Ammon's horn (tissue), 1 donor: ENCODE measurements at regions not wholly inside any gene's neighbourhood (a gene's known extent, or its start where the extent isn't known, plus 50 kb on each side); places are given as distances from the start of the nearest gene placed in this dataset.

Experiments used
- DNase-seq: peaks from one replicate; pipeline ENCODE4 v3.0.0-alpha.2; 2016; ENCODE audit warnings: low spot score

- DNase-seq: peak; percentile 32
Observed at GRCh38 chr13:47067306-47067705, 170.5 kb upstream of the HTR2A start.

GRCh38 chr13:47066226-47066625, 169.4 kb upstream of the HTR2A start:
- DNase-seq: no peak

GRCh38 chr13:47064381-47064780, 167.5 kb upstream of the HTR2A start:
- DNase-seq: no peak

- DNase-seq: no peak
Observed at GRCh38 chr13:47049276-47049989, 152.6 kb upstream of the HTR2A start.

- DNase-seq: no peak
Observed at GRCh38 chr13:47046706-47047105, 149.9 kb upstream of the HTR2A start.

- no peak for DNase-seq
Observed at GRCh38 chr13:47044842-47045241, 148.0 kb upstream of the HTR2A start.

- no peak for DNase-seq
Observed at GRCh38 chr13:47039106-47039505, 142.3 kb upstream of the HTR2A start.

GRCh38 chr13:47038188-47038587, 141.3 kb upstream of the HTR2A start:
- DNase-seq: no peak

GRCh38 chr13:47036294-47037008, 139.6 kb upstream of the HTR2A start:
- peak; percentile 10 for DNase-seq

- DNase-seq: no peak
Observed at GRCh38 chr13:47033216-47033615, 136.4 kb upstream of the HTR2A start.

GRCh38 chr13:47027780-47028437, 131.1 kb upstream of the HTR2A start:
- DNase-seq: no peak

- no peak for DNase-seq
Observed at GRCh38 chr13:47025791-47026447, 129.1 kb upstream of the HTR2A start.

- DNase-seq: no peak
Observed at GRCh38 chr13:47019977-47020376, 123.1 kb upstream of the HTR2A start.

GRCh38 chr13:47017476-47017875, 120.6 kb upstream of the HTR2A start:
- no peak for DNase-seq

- peak; percentile 27 for DNase-seq
Observed at GRCh38 chr13:47008318-47008717, 111.5 kb upstream of the HTR2A start.

- DNase-seq: no peak
Observed at GRCh38 chr13:47005756-47006414, 109.0 kb upstream of the HTR2A start.

- DNase-seq: no peak
Observed at GRCh38 chr13:47004540-47004939, 107.7 kb upstream of the HTR2A start.

GRCh38 chr13:47004027-47004426, 107.2 kb upstream of the HTR2A start:
- DNase-seq: no peak

GRCh38 chr13:47000165-47000564, 103.3 kb upstream of the HTR2A start:
- DNase-seq: no peak

- DNase-seq: peak; percentile 30
Observed at GRCh38 chr13:46996316-46997030, 99.6 kb upstream of the HTR2A start.

GRCh38 chr13:46995874-46996273, 99.0 kb upstream of the HTR2A start:
- DNase-seq: no peak
